Loucy (cell line): ENCODE measurements at regions not wholly inside any gene's neighbourhood (a gene's known extent, or its start where the extent isn't known, plus 50 kb on each side); places are given as distances from the start of the nearest gene placed in this dataset.

Experiments used
- H2AFZ ChIP-seq: fragments of 200-600 bp; sonication (generic); 2 replicates; pipeline ENCODE4 v1.6.0; 2016; ENCODE audit warnings: antibody characterized with exemption, mild to moderate bottlenecking, low read length, moderate library complexity
- H3F3A ChIP-seq: fragments of 200-600 bp; 2 replicates; pipeline ENCODE4 v1.6.0; 2016; ENCODE audit warnings: antibody characterized with exemption, low read depth, mild to moderate bottlenecking
- H3K27me3 ChIP-seq: fragments of 200-600 bp; sonication (generic); 2 replicates; pipeline ENCODE4 v1.6.1; 2014; ENCODE audit warnings: low read length, mild to moderate bottlenecking; ENCODE audit not compliant: insufficient read depth, poor library complexity, severe bottlenecking
- H3K36me3 ChIP-seq: fragments of 200-600 bp; sonication (generic); 2 replicates; pipeline ENCODE4 v1.6.1; 2016; ENCODE audit warnings: low read length; ENCODE audit not compliant: insufficient read depth
- H3K4me1 ChIP-seq: fragments of 200-600 bp; sonication (generic); 2 replicates; pipeline ENCODE4 v1.5.1; 2014; ENCODE audit warnings: low read length, mild to moderate bottlenecking; ENCODE audit not compliant: insufficient read depth, poor library complexity, severe bottlenecking
- H3K4me2 ChIP-seq: fragments of 200-600 bp; sonication (generic); 2 replicates; pipeline ENCODE4 v1.6.0; 2014; ENCODE audit warnings: antibody characterized with exemption, low read length, low read depth, mild to moderate bottlenecking; ENCODE audit not compliant: poor library complexity, severe bottlenecking
- H3K4me3 ChIP-seq: fragments of 200-600 bp; sonication (generic); 2 replicates; pipeline ENCODE4 v1.5.1; 2014; ENCODE audit warnings: low read length, mild to moderate bottlenecking, mixed read lengths; ENCODE audit not compliant: poor library complexity, severe bottlenecking
- H3K79me2 ChIP-seq: fragments of 200-600 bp; sonication (generic); 2 replicates; pipeline ENCODE4 v1.6.1; 2014; ENCODE audit warnings: low read length; ENCODE audit not compliant: insufficient read depth
- H3K9ac ChIP-seq: fragments of 200-600 bp; sonication (generic); 2 replicates; pipeline ENCODE4 v1.6.0; 2014; ENCODE audit warnings: mild to moderate bottlenecking, low read depth, low read length, moderate library complexity; ENCODE audit not compliant: poor library complexity, severe bottlenecking
- H3K9me2 ChIP-seq: fragments of 200-600 bp; sonication (generic); replicated peaks from 2 replicates; pipeline ENCODE4 v1.6.1; 2016; ENCODE audit warnings: low read depth, low read length, mixed read lengths
- H3K9me3 ChIP-seq: fragments of 200-600 bp; sonication (generic); 2 replicates; pipeline ENCODE4 v1.6.1; 2014; ENCODE audit warnings: mild to moderate bottlenecking, antibody characterized with exemption, low read length, low read depth; ENCODE audit not compliant: insufficient read depth
- H4K20me1 ChIP-seq: fragments of 200-600 bp; sonication (generic); 2 replicates; pipeline ENCODE4 v1.6.0; 2014; ENCODE audit warnings: antibody characterized with exemption, low read length, mild to moderate bottlenecking; ENCODE audit not compliant: insufficient read depth, poor library complexity, severe bottlenecking
- EZH2phosphoT487 ChIP-seq: fragments of 200-600 bp; IDR thresholded peaks from 2 replicates; pipeline ENCODE4 v1.6.1; 2018; ENCODE audit warnings: antibody characterized with exemption, mild to moderate bottlenecking, moderate library complexity, borderline replicate concordance
- TF ChIP-seq, protein P1 (sequence below): fragments of 200-600 bp; sonication (generic); conservative IDR thresholded peaks from 2 replicates; pipeline ENCODE4 v1.5.1; 2014; ENCODE audit warnings: mild to moderate bottlenecking, antibody characterized with exemption, low read length

GRCh38 chr9:25206027-25206426, 472.2 kb downstream of the TUSC1 start:
- Histone ChIP-seq H3K79me2 (no peaks in the 10 kb centered on the region), H3K36me3 (no peaks in the 10 kb centered on the region), H3K9me3 (no peaks in the 10 kb centered on the region), H3K4me3 (no peak overlapping the region), H3K27me3 (no peaks in the 10 kb centered on the region), H3K4me2 (no peak overlapping the region), H4K20me1 (no peaks in the 10 kb centered on the region), H3K9ac (no peak overlapping the region), H3K9me2 (no peaks in the 10 kb centered on the region), H3F3A (no peaks in the 10 kb centered on the region), H3K4me1 (no peaks in the 10 kb centered on the region), H2AFZ (no peak overlapping the region)
- TF ChIP-seq, protein P1, sequence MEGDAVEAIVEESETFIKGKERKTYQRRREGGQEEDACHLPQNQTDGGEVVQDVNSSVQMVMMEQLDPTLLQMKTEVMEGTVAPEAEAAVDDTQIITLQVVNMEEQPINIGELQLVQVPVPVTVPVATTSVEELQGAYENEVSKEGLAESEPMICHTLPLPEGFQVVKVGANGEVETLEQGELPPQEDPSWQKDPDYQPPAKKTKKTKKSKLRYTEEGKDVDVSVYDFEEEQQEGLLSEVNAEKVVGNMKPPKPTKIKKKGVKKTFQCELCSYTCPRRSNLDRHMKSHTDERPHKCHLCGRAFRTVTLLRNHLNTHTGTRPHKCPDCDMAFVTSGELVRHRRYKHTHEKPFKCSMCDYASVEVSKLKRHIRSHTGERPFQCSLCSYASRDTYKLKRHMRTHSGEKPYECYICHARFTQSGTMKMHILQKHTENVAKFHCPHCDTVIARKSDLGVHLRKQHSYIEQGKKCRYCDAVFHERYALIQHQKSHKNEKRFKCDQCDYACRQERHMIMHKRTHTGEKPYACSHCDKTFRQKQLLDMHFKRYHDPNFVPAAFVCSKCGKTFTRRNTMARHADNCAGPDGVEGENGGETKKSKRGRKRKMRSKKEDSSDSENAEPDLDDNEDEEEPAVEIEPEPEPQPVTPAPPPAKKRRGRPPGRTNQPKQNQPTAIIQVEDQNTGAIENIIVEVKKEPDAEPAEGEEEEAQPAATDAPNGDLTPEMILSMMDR: no peak
- no peak for TF ChIP-seq EZH2phosphoT487

DNA sequence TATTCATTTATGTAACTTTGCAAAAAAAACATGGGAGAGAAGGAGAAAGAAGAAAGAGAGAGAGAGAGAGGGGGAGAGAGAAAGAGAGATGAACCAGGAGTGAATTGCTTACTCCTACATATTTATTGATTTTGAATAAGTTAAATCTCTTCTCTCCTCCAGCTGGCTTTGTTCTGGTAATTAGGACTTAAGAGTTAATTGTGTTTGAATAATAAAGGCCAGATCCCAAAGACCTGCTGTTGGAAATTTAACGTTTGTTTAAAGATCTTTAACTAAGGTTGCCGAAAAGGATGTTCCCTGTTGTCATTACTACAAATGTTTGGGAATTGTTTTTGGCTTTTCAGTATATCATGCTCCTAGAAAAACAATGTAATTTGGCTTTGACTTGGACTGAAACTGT, 473.0 kb downstream of the TUSC1 start:
- no peaks in the 10 kb centered on the region for H3K27me3 ChIP-seq
- no peak overlapping the region for H3K4me2 ChIP-seq
- no peaks in the 10 kb centered on the region for H3K36me3 ChIP-seq
- H2AFZ ChIP-seq: no peak overlapping the region
- no peak overlapping the region for H3K9ac ChIP-seq
- TF ChIP-seq, protein P1: no peak
- no peak for TF ChIP-seq EZH2phosphoT487
- H3K79me2 ChIP-seq: no peaks in the 10 kb centered on the region
- no peaks in the 10 kb centered on the region for H3K9me2 ChIP-seq
- H3K4me1 ChIP-seq: no peaks in the 10 kb centered on the region
- no peaks in the 10 kb centered on the region for H4K20me1 ChIP-seq
- H3K9me3 ChIP-seq: no peaks in the 10 kb centered on the region
- H3F3A ChIP-seq: no peaks in the 10 kb centered on the region
- no peak overlapping the region for H3K4me3 ChIP-seq

GRCh38 chr9:25177858-25178257, 500.4 kb downstream of the TUSC1 start:
- no peak overlapping the region for H3K9ac ChIP-seq
- no peaks in the 10 kb centered on the region for H3K36me3 ChIP-seq
- H3K9me3 ChIP-seq: no peaks in the 10 kb centered on the region
- no peaks in the 10 kb centered on the region for H4K20me1 ChIP-seq
- no peaks in the 10 kb centered on the region for H3F3A ChIP-seq
- H2AFZ ChIP-seq: no peak overlapping the region
- no peak overlapping the region for H3K4me3 ChIP-seq
- H3K4me1 ChIP-seq: no peaks in the 10 kb centered on the region
- no peak overlapping the region for H3K4me2 ChIP-seq
- H3K9me2 ChIP-seq: no peaks in the 10 kb centered on the region
- TF ChIP-seq EZH2phosphoT487: no peak
- TF ChIP-seq, protein P1: no peak
- no peaks in the 10 kb centered on the region for H3K27me3 ChIP-seq
- no peaks in the 10 kb centered on the region for H3K79me2 ChIP-seq
